Gastrocnemius medialis (tissue), 4 donors: ENCODE measurements at regions not wholly inside any gene's neighbourhood (a gene's known extent, or its start where the extent isn't known, plus 50 kb on each side); places are given as distances from the start of the nearest gene placed in this dataset.

Source experiments
- ATAC-seq, 2 donors: fragments of 150-250 bp; one replicate each; pipeline ENCODE4 v1.9.1; 2016
- DNase-seq, 2 donors: peaks; one replicate each; pipeline ENCODE4 v3.0.0-alpha.2; 2019
- H3K27ac ChIP-seq, 4 donors: fragments of 200-600 bp; sonication (generic); 1 replicate in 1 of 4; 2 replicates in 3 of 4; pipeline ENCODE4 v1.5.1; 2016 to 2018; ENCODE audit warnings: mild to moderate bottlenecking in 2 of 4, moderate library complexity in 1 of 4
- H3K27me3 ChIP-seq, 3 donors: fragments of 200-600 bp; sonication (generic) in 2 of 3; 1 replicate in 1 of 3; 2 replicates in 2 of 3; pipeline versions ENCODE4 v1.5.1 to v1.6.0; 2016 to 2019; ENCODE audit warnings: mild to moderate bottlenecking in 1 of 3, moderate library complexity in 1 of 3
- H3K36me3 ChIP-seq, 2 donors: fragments of 200-600 bp; sonication (generic) in 1 of 2; one replicate each; pipeline ENCODE4 v1.5.1; 2017 to 2018
- H3K4me1 ChIP-seq, 2 donors: fragments of 200-600 bp; sonication (generic) in 1 of 2; one replicate each; pipeline ENCODE4 v1.5.1; 2016 to 2017; ENCODE audit warnings: mild to moderate bottlenecking in 2 of 2
- H3K4me3 ChIP-seq, 4 donors: fragments of 200-600 bp; sonication (generic) in 3 of 4; 1 replicate in 1 of 4; 2 replicates in 3 of 4; pipeline ENCODE4 v1.5.1; 2016 to 2019; ENCODE audit warnings: mild to moderate bottlenecking in 2 of 4
- H3K9me3 ChIP-seq, 3 donors: fragments of 200-600 bp; sonication (generic) in 2 of 3; 1 replicate in 1 of 3; 2 replicates in 2 of 3; pipeline ENCODE4 v1.5.1; 2016 to 2019
- CTCF ChIP-seq, 5 experiments: fragments of 450-650 bp in 3 of 5; fragments of 200-600 bp in 2 of 5; sonication (generic) in 2 of 5; IDR thresholded peaks in 4 of 5; conservative IDR thresholded peaks in 1 of 5; 1 replicate in 4 of 5; 2 replicates in 1 of 5; pipeline ENCODE4 v1.5.1; 2016 to 2019; ENCODE audit warnings: antibody characterized with exemption in 5 of 5, mild to moderate bottlenecking in 3 of 5, moderate library complexity in 3 of 5
- POLR2A ChIP-seq, 2 donors: fragments of 450-650 bp; IDR thresholded peaks; one replicate each; pipeline ENCODE4 v1.6.1; 2017; ENCODE audit warnings: antibody characterized with exemption in 2 of 2, mild to moderate bottlenecking in 2 of 2, moderate library complexity in 2 of 2
- in situ Hi-C, 4 donors: fragments of 200-750 bp; cut with MboI; loops; one replicate each; pipeline versions ENCODE4 v1.15.0 to v1.8.0; 2017; ENCODE audit warnings: low sequenced_read_pairs in 4 of 4
- intact Hi-C: fragments of 100-400 bp; cut with DNase I; formaldehyde crosslinking; loops from one replicate; pipeline ENCODE4 v1.15.1; 2023; ENCODE audit warnings: low total_unique reads

- no peaks in the 10 kb centered on the region for H3K9me3 ChIP-seq
- in situ Hi-C loops = no loop called here
- ATAC-seq (no peak), DNase-seq (no peak)
- H3K4me3 ChIP-seq = no peak overlapping the region
- intact Hi-C loops = no loop called here
- H3K36me3 ChIP-seq = no peaks in the 10 kb centered on the region
- H3K27ac ChIP-seq = no peak overlapping the region
- TF ChIP-seq POLR2A (IDR thresholded peaks at IDR 0.05) = no peak
- TF ChIP-seq CTCF (IDR thresholded peaks at IDR 0.05 in 4 of 5, conservative IDR thresholded peaks at IDR 0.05 in 1 of 5) = no peak
- H3K4me1 ChIP-seq = no peaks in the 10 kb centered on the region
- H3K27me3 ChIP-seq = no peaks in the 10 kb centered on the region
These were observed 414.1 kb upstream of the CDH8 start for GRCh38 chr16:62450291-62450690.

DNA sequence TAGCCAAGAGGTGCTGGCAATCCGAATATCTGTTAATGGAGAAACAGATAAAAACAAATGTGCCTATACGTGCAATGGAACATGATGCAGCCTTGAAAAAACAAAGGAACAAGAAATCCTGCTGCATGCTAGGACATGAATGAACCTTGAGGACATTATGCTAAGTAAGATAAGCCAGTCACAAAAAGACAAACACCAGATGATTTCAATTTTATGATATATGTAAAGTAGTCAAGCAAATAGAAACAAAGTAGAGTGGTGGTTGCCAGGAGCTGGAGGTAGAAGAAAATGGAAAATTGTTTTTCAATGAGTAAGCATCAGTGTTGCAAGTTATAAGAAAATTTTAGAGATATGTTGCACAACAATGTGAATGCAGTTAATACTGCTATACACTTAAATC lies 409.7 kb upstream of the CDH8 start:
- no peak for ATAC-seq
- intact Hi-C loops = no loop called here
- Histone ChIP-seq H3K9me3 (no peaks in the 10 kb centered on the region), H3K4me1 (no peaks in the 10 kb centered on the region), H3K27ac (no peak overlapping the region), H3K27me3 (no peaks in the 10 kb centered on the region), H3K4me3 (no peak overlapping the region), H3K36me3 (no peaks in the 10 kb centered on the region)
- no peak for DNase-seq
- no peak for TF ChIP-seq POLR2A (IDR thresholded peaks at IDR 0.05)
- TF ChIP-seq CTCF (IDR thresholded peaks at IDR 0.05 in 4 of 5, conservative IDR thresholded peaks at IDR 0.05 in 1 of 5) = no peak
- in situ Hi-C loops = no loop called here

- in situ Hi-C loops = no loop called here
- Histone ChIP-seq H3K4me1 (no peaks in the 10 kb centered on the region), H3K9me3 (no peaks in the 10 kb centered on the region), H3K4me3 (no peak overlapping the region), H3K36me3 (no peaks in the 10 kb centered on the region), H3K27ac (no peak overlapping the region), H3K27me3 (no peaks in the 10 kb centered on the region)
- ATAC-seq = no peak
- no peak for TF ChIP-seq CTCF (IDR thresholded peaks at IDR 0.05 in 4 of 5, conservative IDR thresholded peaks at IDR 0.05 in 1 of 5)
- TF ChIP-seq POLR2A (IDR thresholded peaks at IDR 0.05) = no peak
- intact Hi-C loops = no loop called here
- no peak for DNase-seq
These were observed 388.0 kb upstream of the CDH8 start for GRCh38 chr16:62424206-62424605.

- no peak overlapping the region for H3K27ac ChIP-seq
- ATAC-seq (no peak), DNase-seq (no peak)
- H3K27me3 ChIP-seq = no peaks in the 10 kb centered on the region
- no peaks in the 10 kb centered on the region for H3K4me1 ChIP-seq
- intact Hi-C loops = no loop called here
- no peak for TF ChIP-seq CTCF (IDR thresholded peaks at IDR 0.05 in 4 of 5, conservative IDR thresholded peaks at IDR 0.05 in 1 of 5)
- TF ChIP-seq POLR2A (IDR thresholded peaks at IDR 0.05) = no peak
- no peaks in the 10 kb centered on the region for H3K36me3 ChIP-seq
- no peak overlapping the region for H3K4me3 ChIP-seq
- in situ Hi-C loops = no loop called here
- H3K9me3 ChIP-seq = no peaks in the 10 kb centered on the region
These were observed 372.5 kb upstream of the CDH8 start for GRCh38 chr16:62408760-62409159.

GRCh38 chr16:62406387-62406786 lies 370.1 kb upstream of the CDH8 start:
- Histone ChIP-seq H3K4me1 (no peaks in the 10 kb centered on the region), H3K4me3 (no peak overlapping the region), H3K27me3 (no peaks in the 10 kb centered on the region), H3K36me3 (no peaks in the 10 kb centered on the region), H3K27ac (no peak overlapping the region), H3K9me3 (no peaks in the 10 kb centered on the region)
- DNase-seq = no peak
- TF ChIP-seq CTCF (IDR thresholded peaks at IDR 0.05 in 4 of 5, conservative IDR thresholded peaks at IDR 0.05 in 1 of 5) (no peak), POLR2A (IDR thresholded peaks at IDR 0.05) (no peak)
- no peak for ATAC-seq
- in situ Hi-C loops = no loop called here
- intact Hi-C loops = no loop called here
